ENCODE measurements at regions not wholly inside any gene's neighbourhood (a gene's known extent, or its start where the extent isn't known, plus 50 kb on each side); places are given as distances from the start of the nearest gene placed in this dataset.

- no peak overlapping the region for H3K27ac ChIP-seq
- DNase-seq, result no peak
- no peaks in the 10 kb centered on the region for H3K9me3 ChIP-seq (ENCODE audit: severe bottlenecking)
- H3K4me3 ChIP-seq (ENCODE audit: low read depth, low read length), result no peak overlapping the region
- H3K27me3 ChIP-seq (ENCODE audit: insufficient read depth, low read depth, severe bottlenecking), result no peaks in the 10 kb centered on the region
- no peaks in the 10 kb centered on the region for H3K36me3 ChIP-seq
- TF ChIP-seq, protein P1, sequence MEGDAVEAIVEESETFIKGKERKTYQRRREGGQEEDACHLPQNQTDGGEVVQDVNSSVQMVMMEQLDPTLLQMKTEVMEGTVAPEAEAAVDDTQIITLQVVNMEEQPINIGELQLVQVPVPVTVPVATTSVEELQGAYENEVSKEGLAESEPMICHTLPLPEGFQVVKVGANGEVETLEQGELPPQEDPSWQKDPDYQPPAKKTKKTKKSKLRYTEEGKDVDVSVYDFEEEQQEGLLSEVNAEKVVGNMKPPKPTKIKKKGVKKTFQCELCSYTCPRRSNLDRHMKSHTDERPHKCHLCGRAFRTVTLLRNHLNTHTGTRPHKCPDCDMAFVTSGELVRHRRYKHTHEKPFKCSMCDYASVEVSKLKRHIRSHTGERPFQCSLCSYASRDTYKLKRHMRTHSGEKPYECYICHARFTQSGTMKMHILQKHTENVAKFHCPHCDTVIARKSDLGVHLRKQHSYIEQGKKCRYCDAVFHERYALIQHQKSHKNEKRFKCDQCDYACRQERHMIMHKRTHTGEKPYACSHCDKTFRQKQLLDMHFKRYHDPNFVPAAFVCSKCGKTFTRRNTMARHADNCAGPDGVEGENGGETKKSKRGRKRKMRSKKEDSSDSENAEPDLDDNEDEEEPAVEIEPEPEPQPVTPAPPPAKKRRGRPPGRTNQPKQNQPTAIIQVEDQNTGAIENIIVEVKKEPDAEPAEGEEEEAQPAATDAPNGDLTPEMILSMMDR (IDR thresholded peaks at IDR 0.05; ENCODE audit: low read depth, low read length), result no peak
Measured at GRCh38 chr1:5497503-5497902, 494.7 kb downstream of the NPHP4 start.

- DNase-seq, result no peak
- H3K27ac ChIP-seq, result no peak overlapping the region
- H3K4me3 ChIP-seq (ENCODE audit: low read depth, low read length), result no peak overlapping the region
- H3K27me3 ChIP-seq (ENCODE audit: insufficient read depth, low read depth, severe bottlenecking), result no peaks in the 10 kb centered on the region
- no peaks in the 10 kb centered on the region for H3K36me3 ChIP-seq
- TF ChIP-seq, protein P1 (IDR thresholded peaks at IDR 0.05; ENCODE audit: low read depth, low read length), result no peak
- H3K9me3 ChIP-seq (ENCODE audit: severe bottlenecking), result no peaks in the 10 kb centered on the region
Measured at GRCh38 chr1:5495596-5496410, 496.4 kb downstream of the NPHP4 start.

- no peak for DNase-seq
- Histone ChIP-seq H3K4me3 (ENCODE audit: low read depth, low read length) (no peak overlapping the region), H3K36me3 (no peaks in the 10 kb centered on the region), H3K27me3 (ENCODE audit: insufficient read depth, low read depth, severe bottlenecking) (no peaks in the 10 kb centered on the region), H3K27ac (no peak overlapping the region), H3K9me3 (ENCODE audit: severe bottlenecking) (no peaks in the 10 kb centered on the region)
- TF ChIP-seq, protein P1 (IDR thresholded peaks at IDR 0.05; ENCODE audit: low read depth, low read length), result no peak
Measured at GRCh38 chr1:5494518-5494917, 497.7 kb downstream of the NPHP4 start.

DNA sequence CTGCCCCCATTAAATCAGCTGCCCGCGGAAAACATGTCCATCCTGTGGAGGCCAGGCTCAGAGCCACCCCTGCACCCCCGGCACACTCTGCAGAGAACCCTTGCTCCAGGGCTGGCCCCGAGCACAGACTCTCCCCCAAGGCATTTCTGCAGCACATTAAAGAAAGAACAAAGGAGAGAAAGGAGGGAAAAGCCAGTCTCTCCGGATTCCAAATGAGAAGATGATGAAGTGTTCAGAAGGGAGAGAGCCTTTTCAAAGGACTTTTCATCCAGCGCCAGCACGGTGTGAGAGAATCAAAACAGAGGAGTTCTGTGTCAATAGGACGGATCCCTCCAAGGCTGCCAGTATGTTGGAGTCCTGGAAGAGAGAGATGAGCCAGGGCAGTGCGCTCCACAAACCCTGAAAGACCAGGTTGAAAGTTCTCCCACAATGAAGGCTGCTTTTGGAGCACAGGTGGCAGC, 498.3 kb downstream of the NPHP4 start:
- no peaks in the 10 kb centered on the region for H3K27me3 ChIP-seq (ENCODE audit: insufficient read depth, low read depth, severe bottlenecking)
- TF ChIP-seq, protein P1 (IDR thresholded peaks at IDR 0.05; ENCODE audit: low read depth, low read length), result no peak

GRCh38 chr1:5493275-5493674, 498.9 kb downstream of the NPHP4 start:
- Histone ChIP-seq H3K27me3 (ENCODE audit: insufficient read depth, low read depth, severe bottlenecking) (no peaks in the 10 kb centered on the region), H3K4me3 (ENCODE audit: low read depth, low read length) (no peak overlapping the region), H3K36me3 (no peaks in the 10 kb centered on the region), H3K27ac (no peak overlapping the region), H3K9me3 (ENCODE audit: severe bottlenecking) (no peaks in the 10 kb centered on the region)
- TF ChIP-seq, protein P1 (IDR thresholded peaks at IDR 0.05; ENCODE audit: low read depth, low read length), result no peak
- DNase-seq, result no peak

More for the DNA sequence above, 498.3 kb downstream of the NPHP4 start:
- no peaks in the 10 kb centered on the region for H3K9me3 ChIP-seq (ENCODE audit: severe bottlenecking)
- H3K4me3 ChIP-seq (ENCODE audit: low read depth, low read length), result no peak overlapping the region
- H3K36me3 ChIP-seq, result no peaks in the 10 kb centered on the region
- no peak overlapping the region for H3K27ac ChIP-seq
- no peak for DNase-seq
